ENCODE measurements at regions not wholly inside any gene's neighbourhood (a gene's known extent, or its start where the extent isn't known, plus 50 kb on each side); places are given as distances from the start of the nearest gene placed in this dataset.

- TF ChIP-seq REST (IDR thresholded peaks at IDR 0.05; ENCODE audit: borderline replicate concordance) (peak; percentile 15; the same call in 1 of the 2 replicates), REST (CRISPR knock-in tag; IDR thresholded peaks at IDR 0.05; ENCODE audit: low read depth) (no peak), CCNT2 (IDR thresholded peaks at IDR 0.05; ENCODE audit: borderline replicate concordance, extremely low read depth, insufficient read length, low read depth, low read length) (no peak), SMC3 (conservative IDR thresholded peaks at IDR 0.05; ENCODE audit: insufficient read depth, low read depth, low read length) (0 out of 2 replicates have a peak, but pooled peaks have one; percentile 30), ID3 (CRISPR knock-in tag; IDR thresholded peaks at IDR 0.05) (no peak), ID3 (tag; IDR thresholded peaks at IDR 0.05) (no peak), ETS1 (conservative IDR thresholded peaks at IDR 0.05; ENCODE audit: control insufficient read depth, low read depth, low read length) (no peak), TRIM25 (IDR thresholded peaks at IDR 0.05; ENCODE audit: borderline replicate concordance) (no peak), MXD1 (CRISPR knock-in tag; IDR thresholded peaks at IDR 0.05; ENCODE audit: borderline replicate concordance, poor library complexity, severe bottlenecking) (no peak), FOXJ3 (CRISPR knock-in tag; IDR thresholded peaks at IDR 0.05) (no peak), ZBTB43 (CRISPR knock-in tag; IDR thresholded peaks at IDR 0.05) (no peak), HLTF (IDR thresholded peaks at IDR 0.05) (no peak)
Measured at GRCh38 chr18:75478996-75479880, 51.7 kb upstream of the SMIM21 start (continued).

Measured in K562 (cell line).